Hepatocyte (in vitro differentiated cells): ENCODE measurements at regions not wholly inside any gene's neighbourhood (a gene's known extent, or its start where the extent isn't known, plus 50 kb on each side); places are given as distances from the start of the nearest gene placed in this dataset.

Experiments
- DNase-seq: peaks from one replicate; pipeline ENCODE4 v3.0.0-alpha.2; 2016; ENCODE audit warnings: low spot score
- H2AFZ ChIP-seq: fragments of 200-600 bp; sonication (generic); 2 replicates; pipeline ENCODE4 v1.6.0; 2016; ENCODE audit warnings: antibody characterized with exemption, mild to moderate bottlenecking
- H3K27ac ChIP-seq: fragments of 200-600 bp; sonication (generic); 2 replicates; pipeline ENCODE4 v1.5.1; 2016; ENCODE audit warnings: mild to moderate bottlenecking
- H3K27me3 ChIP-seq: fragments of 200-600 bp; sonication (generic); 2 replicates; pipeline ENCODE4 v1.6.1; 2016
- H3K36me3 ChIP-seq: fragments of 200-600 bp; sonication (generic); replicated peaks from 2 replicates; pipeline ENCODE4 v1.5.1; 2016; ENCODE audit warnings: low read depth; ENCODE audit not compliant: insufficient read depth
- H3K4me1 ChIP-seq: fragments of 200-600 bp; sonication (generic); 2 replicates; pipeline ENCODE4 v1.5.1; 2016; ENCODE audit warnings: mild to moderate bottlenecking, moderate library complexity; ENCODE audit not compliant: insufficient read depth
- H3K4me2 ChIP-seq: fragments of 200-600 bp; sonication (generic); 2 replicates; pipeline ENCODE4 v1.6.0; 2016
- H3K4me3 ChIP-seq: fragments of 200-600 bp; sonication (generic); 2 replicates; pipeline ENCODE4 v1.5.1; 2016; ENCODE audit warnings: mild to moderate bottlenecking
- H3K79me2 ChIP-seq: fragments of 200-600 bp; sonication (generic); 2 replicates; pipeline ENCODE4 v1.6.0; 2017; ENCODE audit warnings: mild to moderate bottlenecking
- H3K9me2 ChIP-seq: fragments of 200-600 bp; sonication (generic); replicated peaks from 2 replicates; pipeline ENCODE4 v1.6.0; 2017; ENCODE audit warnings: mild to moderate bottlenecking; ENCODE audit not compliant: insufficient read depth
- H3K9me3 ChIP-seq: fragments of 200-600 bp; sonication (generic); 2 replicates; pipeline ENCODE4 v1.5.1; 2016; ENCODE audit warnings: low read depth, mild to moderate bottlenecking
- H4K20me1 ChIP-seq: fragments of 200-600 bp; sonication (generic); 2 replicates; pipeline ENCODE4 v1.6.0; 2016; ENCODE audit warnings: mild to moderate bottlenecking; ENCODE audit not compliant: insufficient read depth, poor library complexity, severe bottlenecking
- CTCF ChIP-seq: fragments of 200-600 bp; sonication (generic); IDR thresholded peaks from 2 replicates; pipeline ENCODE4 v1.5.1; 2016; ENCODE audit warnings: antibody characterized with exemption, mild to moderate bottlenecking; ENCODE audit not compliant: poor library complexity
- EZH2 ChIP-seq: fragments of 200-600 bp; sonication (generic); IDR thresholded peaks from 2 replicates; pipeline ENCODE4 v1.6.1; 2016; ENCODE audit warnings: antibody characterized with exemption, mild to moderate bottlenecking, borderline replicate concordance
- EZH2phosphoT487 ChIP-seq: fragments of 200-600 bp; sonication (generic); IDR thresholded peaks from one replicate; pipeline ENCODE4 v1.6.1; 2018; ENCODE audit warnings: antibody characterized with exemption, mild to moderate bottlenecking, low read depth, moderate library complexity; ENCODE audit not compliant: unreplicated experiment, severe bottlenecking
- WGBS: methylation state at CpG from one replicate; pipeline ENCODE4 v1.1.6; 2016; ENCODE audit warnings: low lambda C conversion rate; ENCODE audit errors: missing lambda C conversion rate; 5-methylcytosine and 5-hydroxymethylcytosine counted together

DNA sequence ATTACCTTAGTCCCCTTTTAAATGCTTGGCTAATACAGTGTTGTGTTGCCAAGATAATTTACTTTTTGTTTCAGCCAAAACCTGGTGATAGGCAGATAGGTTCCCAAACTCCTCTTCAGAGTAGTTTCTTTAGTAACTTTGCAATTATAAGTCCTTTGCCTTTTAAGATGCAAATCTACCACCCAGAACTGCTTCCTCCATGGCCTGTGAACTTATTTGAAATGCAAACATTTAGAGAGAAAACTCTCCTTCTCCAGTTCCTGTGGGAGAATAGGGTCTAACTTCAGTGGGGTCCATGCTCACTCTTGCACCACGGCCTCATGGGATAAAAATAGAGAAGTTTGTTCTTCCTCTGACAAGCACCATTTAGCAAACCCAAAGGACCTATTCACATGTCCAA is 1955.4 kb upstream of the CDH6 start:
- Histone ChIP-seq H3K9me2 (no peaks in the 10 kb centered on the region), H3K27ac (no peak overlapping the region), H3K36me3 (no peaks in the 10 kb centered on the region), H3K79me2 (no peaks in the 10 kb centered on the region), H3K4me1 (no peaks in the 10 kb centered on the region), H2AFZ (no peak overlapping the region), H4K20me1 (no peaks in the 10 kb centered on the region), H3K4me2 (no peak overlapping the region), H3K9me3 (no peaks in the 10 kb centered on the region), H3K27me3 (no peaks in the 10 kb centered on the region), H3K4me3 (no peak overlapping the region)
- WGBS: 73% methylated on average over 1 of the region's 1 CpG
- DNase-seq: no peak
- TF ChIP-seq EZH2: no peak
- no peak for TF ChIP-seq EZH2phosphoT487
- TF ChIP-seq CTCF: no peak

GRCh38 chr5:29231154-29231553 is 1962.3 kb upstream of the CDH6 start:
- DNase-seq: no peak

DNA sequence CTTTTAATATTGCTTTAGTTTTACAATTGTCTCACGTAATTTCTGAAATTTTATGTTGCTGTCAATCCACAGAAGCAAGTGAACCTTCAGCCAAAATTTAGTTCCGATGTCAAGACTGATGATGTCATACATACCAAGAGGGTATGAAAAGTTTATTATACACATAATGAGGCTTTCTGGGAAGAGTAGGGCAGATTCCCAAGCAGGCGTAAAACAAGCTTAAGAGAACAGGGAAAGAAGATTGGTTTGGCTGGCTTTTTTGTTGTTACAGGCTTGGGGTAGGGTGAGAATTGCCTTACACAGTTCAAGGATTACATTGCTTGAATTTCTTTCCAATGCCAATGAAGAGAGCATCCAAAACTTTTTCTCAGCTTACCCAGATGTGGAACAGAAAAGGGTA is 1962.9 kb upstream of the CDH6 start:
- Histone ChIP-seq H3K27me3 (no peaks in the 10 kb centered on the region), H3K4me3 (no peak overlapping the region), H3K36me3 (no peaks in the 10 kb centered on the region), H2AFZ (no peak overlapping the region), H4K20me1 (no peaks in the 10 kb centered on the region), H3K4me2 (no peak overlapping the region), H3K27ac (no peak overlapping the region), H3K9me3 (no peaks in the 10 kb centered on the region), H3K79me2 (no peaks in the 10 kb centered on the region), H3K9me2 (no peaks in the 10 kb centered on the region), H3K4me1 (no peaks in the 10 kb centered on the region)
- no peak for DNase-seq
- WGBS: 87% methylated on average over 3 of the region's 3 CpGs
- no peak for TF ChIP-seq CTCF
- TF ChIP-seq EZH2phosphoT487: no peak

More at GRCh38 chr5:29231154-29231553, 1962.3 kb upstream of the CDH6 start:
- no peaks in the 10 kb centered on the region for H3K79me2 ChIP-seq
- H2AFZ ChIP-seq: no peak overlapping the region
- H3K4me2 ChIP-seq: no peak overlapping the region
- no peaks in the 10 kb centered on the region for H3K27me3 ChIP-seq
- no peaks in the 10 kb centered on the region for H4K20me1 ChIP-seq
- H3K4me1 ChIP-seq: no peaks in the 10 kb centered on the region
- H3K9me2 ChIP-seq: no peaks in the 10 kb centered on the region
- H3K9me3 ChIP-seq: no peaks in the 10 kb centered on the region
- WGBS: 87% methylated on average over 1 of the region's 1 CpG
- H3K36me3 ChIP-seq: no peaks in the 10 kb centered on the region
- H3K4me3 ChIP-seq: no peak overlapping the region
- no peak overlapping the region for H3K27ac ChIP-seq
- TF ChIP-seq EZH2 (no peak), EZH2phosphoT487 (no peak), CTCF (no peak)

DNA sequence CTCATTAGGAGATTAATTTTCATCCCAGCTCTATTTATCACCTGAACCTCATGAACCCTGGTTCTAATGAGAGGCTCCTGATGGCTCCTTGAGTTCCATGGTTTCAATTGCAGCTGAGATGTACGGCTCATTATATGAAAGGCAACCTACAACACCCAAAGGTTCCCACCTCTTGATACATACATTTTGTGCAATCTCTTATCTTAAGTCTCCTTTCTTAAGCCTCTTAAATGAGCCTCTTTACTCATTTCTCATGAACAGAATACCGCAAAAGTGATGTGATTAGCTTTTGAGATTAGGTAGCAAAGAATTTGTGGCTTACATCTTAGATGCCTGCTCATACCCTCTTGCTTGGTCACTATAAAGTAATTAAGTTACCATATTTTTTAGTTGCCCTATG is 1964.0 kb upstream of the CDH6 start:
- no peak for TF ChIP-seq EZH2
- TF ChIP-seq EZH2phosphoT487: no peak
- no peak for TF ChIP-seq CTCF
- Histone ChIP-seq H3K9me3 (no peaks in the 10 kb centered on the region), H3K27ac (no peak overlapping the region)

More for the DNA sequence above, 1964.0 kb upstream of the CDH6 start:
- Histone ChIP-seq H2AFZ (no peak overlapping the region), H3K4me2 (no peak overlapping the region), H3K9me2 (no peaks in the 10 kb centered on the region), H3K36me3 (no peaks in the 10 kb centered on the region), H4K20me1 (no peaks in the 10 kb centered on the region), H3K4me1 (no peaks in the 10 kb centered on the region), H3K27me3 (no peaks in the 10 kb centered on the region), H3K79me2 (no peaks in the 10 kb centered on the region), H3K4me3 (no peak overlapping the region)
- 72% methylated on average over 2 of the region's 2 CpGs for WGBS
- no peak for DNase-seq
